Epidermal melanocyte (primary cell): ENCODE measurements at regions not wholly inside any gene's neighbourhood (a gene's known extent, or its start where the extent isn't known, plus 50 kb on each side); places are given as distances from the start of the nearest gene placed in this dataset.

Experiments
- DNase-seq: peaks from one replicate; pipeline ENCODE4 v3.0.0; 2011; ENCODE audit warnings: low spot score; ENCODE audit not compliant: insufficient read length

DNA sequence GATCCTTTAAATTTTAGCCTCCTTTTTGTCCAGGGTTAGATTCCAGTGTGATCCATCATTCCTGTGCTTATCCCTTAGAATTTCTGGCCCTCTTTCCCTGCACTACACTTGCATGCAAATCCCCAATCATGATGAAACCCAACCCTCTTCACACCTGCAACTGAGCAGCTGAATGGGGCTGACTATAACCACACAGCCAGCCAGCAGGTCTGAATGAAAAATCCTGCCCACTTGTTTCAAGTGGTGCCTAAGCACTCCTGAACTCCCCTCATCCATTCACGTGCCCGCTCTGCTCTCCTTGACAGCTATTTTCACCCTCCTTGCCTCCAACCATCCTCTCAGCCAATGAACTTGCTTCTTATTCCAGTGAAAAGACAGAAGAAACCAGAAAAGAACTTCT, 80.5 kb upstream of the AFF3 start:
- no peak for DNase-seq

DNA sequence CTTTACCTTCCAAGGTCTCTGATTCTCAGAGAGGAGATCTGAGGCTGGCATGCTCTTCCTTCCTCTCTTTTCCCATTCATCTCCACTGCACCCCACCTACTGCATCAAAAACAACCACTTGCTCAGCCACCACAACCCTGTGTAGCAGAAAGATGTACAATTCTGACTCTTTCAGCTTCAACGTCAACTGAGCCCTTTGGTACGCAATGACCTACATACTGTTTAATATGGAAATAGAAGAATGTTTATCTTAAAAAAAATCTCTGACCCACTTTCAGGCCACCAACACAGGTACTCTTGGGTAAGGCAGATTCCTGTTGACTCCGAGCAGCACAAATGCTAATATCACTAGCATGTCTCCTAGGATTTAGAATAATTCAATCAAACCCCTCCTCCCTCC, 76.2 kb upstream of the AFF3 start:
- no peak for DNase-seq

- DNase-seq, result no peak
Observed at GRCh38 chr2:100217323-100217722, 74.9 kb upstream of the AFF3 start.

GRCh38 chr2:100216015-100216414, 73.6 kb upstream of the AFF3 start:
- DNase-seq, result no peak

DNA sequence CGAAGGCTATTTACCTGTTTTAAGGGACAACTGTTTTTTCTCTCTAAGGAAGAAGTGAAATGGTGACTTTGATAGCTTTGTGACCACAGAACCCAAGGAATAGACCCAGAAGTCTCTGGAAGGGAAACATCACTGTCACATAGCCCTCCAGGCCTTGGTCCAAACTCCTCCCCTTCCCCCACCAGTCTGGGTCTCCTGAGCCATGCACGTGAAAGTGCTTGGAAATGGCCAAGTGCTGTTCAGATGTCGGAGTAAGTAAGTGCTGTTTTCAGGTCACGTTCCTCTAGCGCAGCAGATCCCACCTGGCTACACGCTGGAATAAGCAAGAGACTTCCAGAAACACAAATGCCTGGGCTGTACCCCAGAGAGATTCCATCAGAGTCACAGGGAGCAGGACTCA, 73.0 kb upstream of the AFF3 start:
- no peak for DNase-seq

- no peak for DNase-seq
Observed at GRCh38 chr2:100214265-100214971, 72.0 kb upstream of the AFF3 start.

DNA sequence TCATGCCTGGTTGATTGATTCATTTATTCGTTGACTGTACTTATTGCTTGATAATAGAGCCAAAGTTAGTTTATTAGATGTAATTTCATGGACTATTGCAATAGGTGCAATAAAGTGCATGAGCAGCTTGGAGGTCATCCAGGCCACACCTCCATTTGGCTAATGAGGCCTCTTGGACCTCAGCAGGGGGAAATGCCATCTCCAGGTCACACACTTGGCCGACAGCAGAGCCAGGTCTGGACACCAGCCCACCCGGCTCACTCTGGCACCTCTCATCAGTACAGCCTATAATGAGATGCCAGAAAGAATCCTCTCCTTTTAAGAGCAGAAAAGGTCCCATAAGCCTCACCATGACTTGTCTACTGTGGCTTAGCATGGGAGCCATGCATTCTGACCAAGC, 71.2 kb upstream of the AFF3 start:
- DNase-seq, result no peak

- DNase-seq, result no peak
Observed at GRCh38 chr2:100212850-100213249, 70.5 kb upstream of the AFF3 start.

- DNase-seq, result no peak
Observed at GRCh38 chr2:100211521-100211920, 69.1 kb upstream of the AFF3 start.

- DNase-seq, result no peak
Observed at GRCh38 chr2:100208141-100208770, 65.9 kb upstream of the AFF3 start.

DNA sequence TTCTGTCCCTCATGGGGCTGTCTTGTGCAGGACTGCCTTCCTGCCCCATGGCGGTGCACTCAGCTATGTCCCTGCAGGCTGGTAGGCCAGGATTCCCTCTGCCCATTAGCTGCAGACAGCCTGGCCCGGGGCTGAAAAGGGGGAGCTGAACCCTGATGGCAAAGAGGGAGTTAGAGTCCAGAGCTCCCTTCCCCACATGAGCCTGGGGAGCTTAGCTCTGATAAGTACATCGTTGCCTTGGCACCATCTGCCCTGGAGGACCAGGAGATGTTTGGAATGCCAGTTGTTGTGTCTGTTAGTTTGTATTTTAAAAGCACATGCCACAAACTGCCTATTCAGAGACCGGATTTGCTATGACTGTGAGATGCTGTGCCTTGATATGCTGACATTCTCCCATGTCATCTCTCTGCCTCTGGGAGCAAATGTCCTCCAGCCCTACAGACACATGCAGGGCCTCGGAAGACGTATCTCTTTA, 65.1 kb upstream of the AFF3 start:
- no peak for DNase-seq

DNA sequence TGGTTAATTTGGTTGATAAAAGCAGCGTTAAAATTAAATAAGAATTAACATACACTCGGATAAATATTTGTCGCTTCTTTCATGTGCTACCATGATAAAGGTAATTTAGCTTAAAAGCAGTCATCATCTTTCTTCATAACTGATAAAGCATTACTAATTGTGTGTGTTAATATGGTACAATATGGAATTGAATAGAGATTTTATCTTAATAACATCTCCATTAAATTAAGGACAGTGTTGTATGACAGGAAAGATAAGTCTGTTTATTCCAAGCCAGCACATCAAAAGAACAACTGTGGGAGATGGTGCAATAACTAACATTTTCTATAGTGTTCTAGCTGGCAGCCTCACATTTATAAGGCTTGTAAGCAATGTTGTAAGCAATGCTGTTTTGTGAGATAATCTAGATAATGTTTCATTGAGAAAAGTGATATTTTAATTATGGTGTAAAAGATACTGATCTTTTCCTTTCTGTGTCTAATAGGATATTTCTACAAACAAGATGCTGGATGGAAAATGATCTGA, 64.4 kb upstream of the AFF3 start:
- DNase-seq, result no peak

- no peak for DNase-seq
Observed at GRCh38 chr2:100205174-100205573, 62.8 kb upstream of the AFF3 start.

DNA sequence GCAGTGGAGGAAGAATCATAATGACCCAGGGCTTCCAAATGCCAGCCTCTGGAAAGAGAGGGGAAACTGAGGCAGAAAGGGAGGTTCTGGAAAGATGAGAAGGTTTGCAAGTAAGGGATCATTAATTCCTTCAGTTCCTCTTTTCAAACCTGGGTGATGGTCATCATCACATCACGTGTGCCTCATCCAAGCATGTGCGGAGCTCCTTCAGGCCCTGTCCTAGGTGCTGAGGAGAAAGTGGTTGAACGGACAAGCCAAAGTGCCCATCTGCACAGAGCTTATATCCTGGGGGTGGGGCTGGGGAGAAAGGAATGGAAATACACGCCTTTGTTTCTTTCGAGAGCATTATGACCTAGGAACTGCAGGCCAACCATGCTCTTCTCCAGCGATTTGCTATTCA, 60.2 kb upstream of the AFF3 start:
- DNase-seq, result no peak

- DNase-seq, result no peak
Observed at GRCh38 chr2:100200985-100201384, 58.6 kb upstream of the AFF3 start.

- DNase-seq, result no peak
Observed at GRCh38 chr2:100199421-100199820, 57.0 kb upstream of the AFF3 start.

GRCh38 chr2:100198461-100199230, 56.3 kb upstream of the AFF3 start:
- no peak for DNase-seq

DNA sequence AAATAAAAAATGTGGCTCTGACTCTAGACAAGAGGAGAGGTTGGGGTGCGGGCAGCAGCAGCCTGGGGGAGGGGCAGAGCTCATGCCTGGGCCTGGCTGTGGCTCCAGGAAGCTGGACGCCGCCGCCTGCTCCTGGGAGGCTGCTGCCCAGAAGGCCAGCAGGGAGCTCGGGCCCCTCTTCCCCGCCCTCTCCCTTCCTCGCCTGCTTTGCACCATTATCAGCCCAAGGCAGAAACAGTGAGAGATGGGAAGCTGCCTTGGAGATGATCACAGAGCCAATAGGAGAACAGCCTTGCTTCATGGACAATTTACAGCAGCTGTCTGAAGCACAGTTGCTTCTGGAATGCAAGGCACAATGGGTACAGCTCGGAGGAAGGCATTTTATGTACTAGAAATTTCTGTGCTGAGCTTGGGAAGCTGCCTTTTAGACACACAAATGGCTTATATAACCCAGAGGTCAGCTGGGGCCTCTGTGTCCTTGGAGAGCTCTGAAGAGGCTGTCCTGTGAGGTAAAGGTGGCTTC, 55.3 kb upstream of the AFF3 start:
- DNase-seq, result peak; percentile 72

DNA sequence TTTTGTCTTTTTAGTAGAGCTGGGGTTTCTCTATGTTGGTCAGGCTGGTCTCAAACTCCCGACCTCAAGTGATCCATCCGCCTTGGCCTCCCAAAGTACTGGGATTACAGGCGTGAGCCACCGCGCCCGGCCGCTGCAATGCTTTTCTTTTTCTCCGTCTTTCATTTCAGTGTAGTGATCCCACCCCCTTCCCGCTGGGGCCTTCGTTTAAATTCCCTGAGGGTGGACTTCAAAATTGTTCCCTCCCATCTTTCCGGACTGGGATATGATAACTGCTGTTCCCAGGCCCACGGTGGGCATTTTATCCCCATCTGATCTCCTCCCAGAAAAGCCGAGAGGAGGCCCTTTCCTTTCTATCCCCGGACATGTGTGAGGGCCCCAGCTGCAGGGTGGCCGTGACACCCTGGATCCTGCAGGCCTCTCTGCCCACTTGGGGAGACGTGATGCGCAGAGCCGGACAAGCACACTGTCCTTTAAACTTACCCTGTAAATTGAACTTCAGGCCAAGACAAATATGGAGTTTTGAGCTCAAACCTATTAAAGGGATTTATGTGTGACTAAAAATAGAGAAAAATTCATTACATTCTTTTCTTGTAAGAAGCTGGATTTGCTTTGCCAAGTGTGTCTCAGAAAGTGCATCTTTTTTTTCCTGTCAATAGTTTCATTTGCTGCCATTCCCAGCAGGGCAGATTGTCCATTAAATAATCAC, 54.5 kb upstream of the AFF3 start:
- no peak for DNase-seq

GRCh38 chr2:100195942-100196341, 53.6 kb upstream of the AFF3 start:
- DNase-seq, result no peak

DNA sequence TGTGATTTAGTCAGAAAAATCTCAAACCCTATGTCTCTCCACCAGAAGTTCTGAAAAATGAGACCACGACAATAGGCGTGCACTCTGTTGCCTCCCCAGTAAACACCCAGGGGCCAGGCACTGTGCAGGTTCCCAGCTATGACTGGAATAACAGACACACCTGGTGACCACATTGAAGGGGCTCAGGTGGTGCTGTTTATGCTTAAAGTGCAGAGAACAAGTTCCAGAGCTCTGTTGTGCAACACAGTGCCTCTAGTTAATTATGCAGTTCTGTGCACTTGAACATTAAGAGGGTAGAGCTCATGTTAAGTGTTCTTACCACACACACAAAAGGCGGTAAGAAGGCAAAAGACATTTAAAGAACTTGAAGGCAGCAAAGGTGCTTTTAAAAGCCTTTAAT, 52.6 kb upstream of the AFF3 start:
- no peak for DNase-seq
